ENCODE measurements at regions not wholly inside any gene's neighbourhood (a gene's known extent, or its start where the extent isn't known, plus 50 kb on each side); places are given as distances from the start of the nearest gene placed in this dataset.
A peak's percentile ranks its signal among the peaks of the same experiment; 100 is the strongest.

DNA sequence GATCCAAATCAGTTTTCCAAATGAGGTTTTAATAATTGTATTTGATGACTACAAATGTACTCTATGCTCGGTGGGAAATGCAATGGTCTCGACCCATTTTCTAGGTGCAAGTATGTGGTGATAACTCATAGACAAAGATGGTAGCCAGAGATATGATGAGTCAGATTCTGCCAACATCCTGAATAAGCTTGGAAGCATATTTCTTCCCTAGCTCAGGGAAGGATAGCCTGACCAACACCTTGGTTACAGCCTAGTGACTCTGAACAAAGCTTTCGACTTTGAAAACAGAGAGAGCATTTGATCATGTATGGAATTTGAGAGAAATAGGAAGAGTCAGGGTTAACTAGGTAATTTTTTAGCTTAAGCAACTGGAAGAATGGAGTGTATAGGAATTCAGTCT, 128.3 kb upstream of the MYOCD start:
- no peak for DNase-seq

GRCh38 chr17:12538003-12538402, 127.7 kb upstream of the MYOCD start:
- DNase-seq: no peak

DNA sequence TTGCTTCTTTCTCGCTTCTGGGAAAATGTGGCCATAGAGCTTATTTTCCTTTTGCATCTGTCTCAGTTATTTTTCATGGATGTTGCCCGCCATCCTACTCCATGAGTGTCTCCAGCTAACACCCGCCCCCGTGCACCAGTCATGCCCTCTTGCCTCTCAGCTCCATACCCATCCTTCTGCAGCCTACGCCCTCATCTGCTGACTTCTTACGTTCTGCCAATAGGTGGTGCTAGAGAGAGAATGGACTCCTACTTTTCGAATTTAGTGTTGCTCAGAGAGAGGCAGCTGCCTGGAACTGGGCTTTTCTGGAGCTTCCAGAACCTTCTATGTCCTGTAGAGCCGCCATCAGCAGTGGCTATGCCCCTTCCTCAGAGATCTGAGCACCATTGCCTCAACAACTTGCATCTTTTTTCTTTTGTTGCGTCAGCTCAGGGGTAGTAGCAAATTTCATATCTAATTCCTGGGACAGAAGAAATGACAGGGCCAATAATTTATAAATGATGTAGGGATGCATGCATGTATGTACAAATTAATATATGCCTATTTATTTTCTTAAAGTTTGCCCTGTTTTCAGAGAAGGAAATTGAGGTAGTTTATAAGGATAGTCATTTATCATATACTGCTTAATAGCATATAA, 119.7 kb upstream of the MYOCD start:
- DNase-seq: peak; percentile 60

DNA sequence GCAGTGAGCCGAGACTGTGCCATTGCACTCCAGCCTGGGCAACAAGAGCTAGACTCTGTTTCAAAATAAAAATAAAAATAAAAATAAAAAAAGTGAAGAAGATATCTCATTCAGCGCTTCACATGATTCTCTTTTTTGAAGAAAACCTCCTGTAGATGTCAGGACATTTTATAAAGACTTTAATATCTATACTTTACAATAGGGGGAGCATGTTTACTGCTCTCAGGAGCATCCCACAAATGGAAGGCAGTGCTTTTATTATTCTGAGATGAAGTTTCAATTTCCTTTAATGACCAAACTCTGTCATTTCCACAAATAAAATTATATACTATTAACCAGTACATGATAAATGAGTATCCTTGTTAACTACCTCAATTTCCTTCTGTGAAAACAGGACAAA, 118.7 kb upstream of the MYOCD start:
- no peak for DNase-seq

DNA sequence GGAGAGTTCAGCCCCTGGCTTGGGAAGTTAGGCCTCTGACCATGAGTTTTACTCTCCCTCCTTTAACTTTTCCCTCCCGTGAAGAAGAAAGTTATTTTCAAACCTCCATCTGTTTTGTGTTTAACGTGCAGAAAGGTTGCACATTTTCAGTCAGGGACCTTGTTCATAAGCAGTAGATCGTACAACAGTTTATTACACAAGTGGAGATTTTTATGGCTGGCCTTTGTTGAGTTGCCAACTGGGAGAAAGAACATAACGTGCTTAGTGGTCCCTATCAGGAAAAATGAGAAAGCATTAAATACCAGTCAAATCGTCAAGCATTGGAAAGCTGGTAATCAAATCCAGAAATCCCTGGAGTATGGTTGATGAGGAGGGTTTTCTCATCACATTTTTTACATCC, 117.9 kb upstream of the MYOCD start:
- DNase-seq: peak; percentile 50

DNA sequence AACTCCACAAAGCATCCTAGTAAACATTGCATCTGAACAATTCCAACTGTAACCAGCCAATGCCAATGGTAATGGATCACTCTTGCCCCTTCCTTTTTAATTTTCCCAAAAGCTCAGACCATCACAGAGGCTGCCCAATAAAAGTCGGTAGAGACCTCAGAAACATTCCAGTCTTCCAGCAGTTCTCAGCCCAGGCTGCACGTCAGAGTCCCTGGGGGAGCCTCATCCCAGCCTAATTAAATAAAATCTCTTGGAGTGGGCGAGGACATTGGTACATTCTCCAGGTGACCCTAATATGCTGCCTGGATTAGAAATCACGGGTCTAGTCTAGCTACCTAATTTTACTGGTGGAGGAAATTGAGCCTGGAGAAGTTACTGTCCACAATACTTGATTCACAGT, 117.1 kb upstream of the MYOCD start:
- no peak for DNase-seq

GRCh38 chr17:12549499-12550041, 116.1 kb upstream of the MYOCD start:
- DNase-seq: peak; percentile 82

GRCh38 chr17:12553625-12554024, 112.1 kb upstream of the MYOCD start:
- DNase-seq: no peak

DNA sequence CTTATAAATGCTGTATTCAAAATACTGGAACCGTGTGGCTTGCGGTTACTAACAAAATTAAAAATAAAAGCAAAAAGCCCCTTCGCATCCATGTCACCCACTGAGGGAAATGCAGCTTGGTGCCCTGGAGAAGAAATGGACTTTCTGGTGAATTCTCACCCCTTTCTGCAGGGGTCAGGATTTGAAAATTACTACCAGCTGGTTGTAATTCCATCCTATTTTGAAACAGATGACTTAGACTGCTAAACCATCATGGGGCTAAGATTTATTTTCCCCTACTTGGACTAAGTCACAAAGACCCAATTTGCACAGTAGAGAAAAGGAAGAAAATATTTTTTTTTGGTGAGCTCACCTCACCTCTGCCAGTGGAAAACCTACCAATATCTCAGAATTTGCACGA, 111.4 kb upstream of the MYOCD start:
- peak; percentile 40 for DNase-seq

- DNase-seq: no peak
Measured at GRCh38 chr17:12566291-12566690, 99.4 kb upstream of the MYOCD start.

DNA sequence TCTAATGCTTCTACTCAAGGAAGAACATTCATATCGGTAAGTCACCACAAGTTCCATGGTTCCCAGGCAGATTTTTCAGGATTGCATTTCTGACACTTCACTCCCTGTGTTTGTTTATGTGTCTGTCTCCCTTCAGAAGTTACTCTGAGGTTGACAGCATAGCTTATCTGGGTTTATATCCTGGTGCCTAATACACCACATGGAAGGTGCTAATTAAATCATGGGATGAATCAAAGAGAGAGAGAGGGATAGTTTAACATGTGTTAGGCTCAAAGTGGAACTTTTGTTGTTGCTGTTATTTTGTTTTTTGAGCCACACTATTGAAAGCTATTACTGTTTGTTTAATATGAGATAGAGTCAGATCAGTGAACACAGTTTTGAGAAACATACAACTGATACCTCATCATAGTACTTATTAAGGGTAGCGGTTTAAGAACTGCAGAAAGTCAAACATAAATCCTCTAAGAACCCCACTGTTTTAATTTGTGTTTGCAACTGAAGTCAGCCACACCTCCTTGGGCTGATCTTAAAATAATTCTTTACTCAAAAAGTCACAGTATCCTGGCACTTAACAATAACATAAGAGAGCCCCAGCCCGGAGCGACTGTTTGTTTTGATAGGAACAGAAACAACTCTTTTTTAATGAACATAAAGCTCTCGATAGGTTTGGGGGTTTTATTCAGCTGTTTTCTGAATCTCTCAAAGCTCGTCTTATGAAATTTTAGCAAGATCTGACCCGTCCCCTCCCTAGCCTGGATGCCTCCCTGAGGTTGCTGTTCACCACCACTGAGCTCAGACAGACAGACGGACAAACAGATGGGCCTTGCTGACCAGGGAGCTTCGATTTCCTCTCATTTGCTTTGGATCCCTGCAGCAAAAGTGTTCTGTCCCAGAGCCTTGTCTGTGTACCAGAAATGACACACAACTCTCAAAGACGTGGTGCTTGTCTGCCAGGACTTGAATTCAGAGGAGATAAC, 98.3 kb upstream of the MYOCD start:
- DNase-seq: no peak

- DNase-seq: no peak
Measured at GRCh38 chr17:12568358-12569251, 97.1 kb upstream of the MYOCD start.

DNA sequence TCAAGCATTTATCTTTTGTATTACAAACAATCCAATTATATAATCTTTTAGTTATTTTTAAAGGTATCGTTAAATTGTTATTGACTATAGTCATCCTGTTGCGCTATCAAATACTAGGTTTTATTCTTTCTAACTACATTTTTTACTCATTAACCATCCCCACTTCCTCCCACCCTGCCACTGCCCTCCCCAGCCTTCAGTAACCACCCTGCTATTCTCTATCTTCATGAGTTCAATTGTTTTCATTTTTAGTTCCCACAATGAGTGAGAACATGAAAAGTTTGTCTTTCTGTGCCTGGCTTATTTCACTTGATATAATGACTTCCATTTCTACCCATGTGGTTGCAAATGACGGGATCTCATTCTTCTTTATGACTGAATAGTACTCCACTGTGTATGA, 94.1 kb upstream of the MYOCD start:
- DNase-seq: no peak

DNA sequence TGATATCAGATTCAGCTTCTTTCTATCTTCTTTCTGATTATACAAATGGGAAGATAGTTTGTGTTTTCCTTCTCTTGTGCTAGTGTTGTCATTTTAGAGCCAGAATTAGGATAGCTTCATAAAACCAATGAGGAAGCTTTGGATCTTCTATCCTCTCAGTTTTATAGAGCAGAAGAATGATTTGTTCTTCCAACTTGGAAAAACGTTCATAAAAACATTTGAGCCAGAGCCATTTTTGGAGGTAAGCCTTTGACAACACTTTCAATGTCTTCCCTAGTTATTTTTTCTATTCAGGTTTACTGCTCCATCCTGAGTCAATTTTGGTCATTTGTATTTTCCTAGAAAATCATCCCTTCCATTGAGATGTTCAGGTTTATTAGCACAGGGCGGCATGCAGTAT, 91.2 kb upstream of the MYOCD start:
- DNase-seq: no peak

GRCh38 chr17:12575641-12576040, 90.0 kb upstream of the MYOCD start:
- DNase-seq: no peak

DNA sequence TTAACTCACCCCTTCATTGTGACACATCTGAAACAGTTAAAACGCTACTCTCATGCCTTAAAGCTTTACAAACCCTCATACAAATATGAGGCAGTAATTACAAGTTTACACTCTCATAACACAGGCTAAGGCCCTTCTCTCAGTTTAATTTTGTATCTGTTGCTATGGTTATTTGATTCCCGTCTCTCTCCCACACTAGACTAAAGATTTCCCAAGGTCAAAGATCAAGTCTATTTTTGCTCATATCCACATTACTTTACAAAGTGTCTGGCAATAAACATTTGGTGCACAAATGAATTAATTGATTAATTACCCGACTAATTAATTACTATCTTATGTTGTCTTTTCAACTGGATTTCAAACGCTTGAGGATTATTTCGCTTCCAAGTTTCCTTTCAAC, 86.4 kb upstream of the MYOCD start:
- no peak for DNase-seq

GRCh38 chr17:12580640-12581039, 85.0 kb upstream of the MYOCD start:
- DNase-seq: no peak

DNA sequence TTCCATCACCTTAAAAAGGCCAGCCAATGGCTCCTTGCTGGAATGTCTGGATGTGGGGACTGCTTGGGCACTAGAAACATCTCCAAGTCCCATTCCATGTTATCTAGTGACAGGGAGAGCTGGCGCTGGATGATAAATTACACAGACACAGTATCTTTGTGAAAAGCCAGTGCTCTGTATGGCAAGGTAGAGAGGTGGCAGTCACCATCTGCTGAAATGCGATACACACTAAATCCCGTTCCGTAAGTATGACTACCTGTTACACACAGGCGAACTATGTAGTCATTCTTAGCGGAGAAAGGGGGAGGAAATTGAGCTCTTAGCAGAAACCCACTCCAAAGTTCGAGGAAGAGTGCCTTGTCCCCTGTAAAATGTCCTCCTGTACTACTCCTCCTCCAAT, 81.0 kb upstream of the MYOCD start:
- no peak for DNase-seq

DNA sequence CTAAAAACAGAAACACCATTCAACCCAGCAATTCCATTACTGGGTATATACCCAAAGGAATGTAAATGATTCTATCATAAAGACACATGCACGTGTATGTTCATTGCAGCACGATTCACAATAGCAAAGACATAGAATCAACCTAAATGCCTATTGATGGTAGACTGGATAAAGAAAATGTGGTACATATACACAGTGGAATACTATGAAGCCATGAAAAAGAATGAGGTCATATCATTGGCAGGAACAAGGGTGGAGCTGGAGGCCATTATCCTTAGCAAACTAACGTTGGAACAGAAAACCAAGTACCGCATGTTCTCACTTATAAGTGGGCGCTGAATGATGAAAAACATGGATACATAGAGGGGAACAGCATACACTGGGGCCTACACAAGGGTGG, 77.2 kb upstream of the MYOCD start:
- DNase-seq: no peak

GRCh38 chr17:12590417-12590816, 75.3 kb upstream of the MYOCD start:
- no peak for DNase-seq

DNA sequence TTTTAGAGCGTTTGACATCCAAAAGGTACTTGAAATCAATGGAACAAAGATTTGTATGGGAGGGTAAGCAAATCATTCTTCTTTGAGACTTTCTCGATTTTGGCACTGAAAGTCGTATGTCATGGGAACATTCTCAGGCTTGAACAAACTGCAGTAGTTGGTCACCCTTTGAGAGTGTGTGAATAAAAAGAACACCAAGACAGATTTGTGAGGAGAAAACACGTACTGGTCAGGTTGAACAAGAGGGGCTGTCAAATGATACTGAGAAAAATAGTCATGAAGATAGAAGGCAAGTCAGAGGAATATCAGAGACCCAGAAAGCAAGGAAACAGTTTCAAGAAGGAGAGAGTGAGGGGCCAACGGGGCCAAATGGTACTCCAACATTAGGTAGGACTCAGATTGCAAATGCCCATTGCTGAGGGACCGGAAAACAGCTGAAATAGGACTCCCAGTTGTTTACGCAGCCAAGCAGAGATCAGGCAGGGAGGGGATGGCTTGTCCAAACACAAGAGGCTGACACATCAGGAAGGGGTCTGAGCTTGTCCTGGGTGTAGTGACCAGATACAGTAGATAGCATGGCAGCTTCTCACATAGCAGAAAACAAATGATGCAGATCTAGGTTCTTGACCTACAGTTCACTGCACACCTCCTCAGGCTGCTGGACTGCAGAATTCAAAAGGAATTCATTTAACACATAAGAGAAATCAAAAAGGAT, 74.5 kb upstream of the MYOCD start:
- DNase-seq: no peak

DNA sequence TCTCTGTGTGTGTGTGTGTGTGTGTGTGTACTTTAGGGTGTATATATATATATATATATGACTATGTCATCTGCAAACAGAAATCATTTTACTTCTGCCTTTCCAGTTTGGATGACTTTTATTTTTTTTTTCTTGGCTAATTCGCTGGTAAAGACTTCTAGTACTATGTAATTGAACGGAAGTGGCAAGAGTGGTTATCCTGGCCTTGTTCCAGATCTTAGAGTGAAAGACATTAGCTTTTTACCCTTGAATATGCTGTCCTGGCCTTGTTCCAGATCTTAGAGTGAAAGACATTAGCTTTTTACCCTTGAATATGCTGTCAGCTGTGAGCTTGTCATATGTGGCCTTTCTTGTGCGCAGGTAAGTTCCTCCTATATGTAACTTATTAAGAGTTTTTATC, 72.7 kb upstream of the MYOCD start:
- peak; percentile 44 for DNase-seq

Measured in fibroblast of upper back skin (primary cell).